ENCODE measurements at regions not wholly inside any gene's neighbourhood (a gene's known extent, or its start where the extent isn't known, plus 50 kb on each side); places are given as distances from the start of the nearest gene placed in this dataset.

DNA sequence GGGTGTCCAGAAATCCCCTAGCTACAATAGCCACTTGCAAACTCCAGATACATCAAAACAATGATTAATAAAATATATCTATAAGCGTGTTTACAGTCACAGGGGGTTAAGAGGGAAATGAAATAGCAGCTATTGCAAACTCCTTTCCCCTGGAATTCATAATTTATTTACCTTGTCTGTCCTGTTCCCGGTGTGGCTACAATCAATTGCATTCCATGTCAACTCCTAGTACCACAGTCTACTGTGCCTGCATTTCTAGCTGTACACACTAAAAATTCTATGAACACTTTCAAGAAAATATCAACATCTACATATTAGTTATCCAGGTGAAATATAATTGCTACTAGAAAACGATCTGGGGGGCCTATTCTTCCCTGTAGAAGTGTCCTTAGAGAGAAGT is 217.6 kb downstream of the ELAVL2 start:
- no peak for TF ChIP-seq EZH2phosphoT487 (IDR thresholded peaks at IDR 0.05; ENCODE audit: insufficient read depth, low read depth)
- TF ChIP-seq EZH2 (IDR thresholded peaks at IDR 0.05; ENCODE audit: insufficient read depth, poor library complexity, severe bottlenecking): no peak
